HG03097 (cell line): ENCODE measurements at regions not wholly inside any gene's neighbourhood (a gene's known extent, or its start where the extent isn't known, plus 50 kb on each side); places are given as distances from the start of the nearest gene placed in this dataset.
"Not testable (repeated sequence)": the region's sequence is repeated elsewhere in the genome, so short reads cannot be mapped to it uniquely, and the experiment has no call there.

Experiments used
- ATAC-seq: cut with Tn5 transposase; IDR thresholded peaks from one replicate; pipeline ENCODE4 v1.9.1; 2021; ENCODE audit not compliant: unreplicated experiment, low FRiP score

DNA sequence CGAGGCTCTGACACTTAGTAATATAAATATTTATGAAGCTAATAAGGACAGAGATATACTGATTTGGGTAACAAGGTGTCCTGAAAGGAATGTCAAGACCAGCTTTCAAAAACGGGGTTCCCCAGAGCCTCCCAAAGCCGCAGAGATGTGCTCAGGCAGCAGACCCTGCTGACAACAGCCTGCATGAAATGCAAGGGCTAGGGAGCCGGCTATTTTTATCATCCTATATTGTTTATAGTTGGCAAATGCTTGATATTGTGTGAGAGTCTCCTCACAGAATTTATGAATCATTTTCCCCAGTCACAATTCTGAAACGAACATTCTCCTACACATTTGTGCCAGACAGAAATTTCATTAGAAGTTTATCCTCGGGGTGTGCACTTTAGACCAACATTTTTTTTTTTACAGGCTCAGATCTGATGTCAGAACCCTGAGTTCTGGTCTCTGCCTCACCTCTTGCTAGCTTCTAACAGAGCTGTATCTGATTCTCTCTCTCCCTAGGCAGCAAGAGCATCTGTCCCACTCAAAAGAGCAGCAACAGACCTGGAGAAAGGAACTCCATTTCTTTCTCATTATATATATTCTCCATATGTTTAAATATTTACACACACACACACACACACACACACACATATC, 302.3 kb upstream of the PLD5 start:
- ATAC-seq = no peak

DNA sequence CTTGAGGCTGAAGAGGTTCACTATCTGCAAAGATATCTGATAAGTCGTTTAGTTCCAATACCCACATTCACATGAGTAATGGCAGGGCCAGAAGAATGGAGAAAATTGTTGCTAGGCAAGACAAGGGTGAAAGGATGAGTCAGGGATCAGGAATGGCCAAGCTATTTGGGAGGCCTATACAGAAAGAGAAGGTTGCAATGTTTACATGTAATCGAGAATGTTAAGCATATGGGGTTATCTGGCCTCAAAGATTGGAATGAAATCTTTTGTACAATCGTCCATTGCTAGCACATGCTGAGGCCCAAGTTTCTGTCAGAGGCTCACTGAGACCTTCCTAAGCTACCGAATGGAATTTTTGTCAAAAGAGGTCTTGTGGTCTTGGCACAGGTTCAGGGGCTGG, 299.9 kb upstream of the PLD5 start:
- no peak for ATAC-seq

DNA sequence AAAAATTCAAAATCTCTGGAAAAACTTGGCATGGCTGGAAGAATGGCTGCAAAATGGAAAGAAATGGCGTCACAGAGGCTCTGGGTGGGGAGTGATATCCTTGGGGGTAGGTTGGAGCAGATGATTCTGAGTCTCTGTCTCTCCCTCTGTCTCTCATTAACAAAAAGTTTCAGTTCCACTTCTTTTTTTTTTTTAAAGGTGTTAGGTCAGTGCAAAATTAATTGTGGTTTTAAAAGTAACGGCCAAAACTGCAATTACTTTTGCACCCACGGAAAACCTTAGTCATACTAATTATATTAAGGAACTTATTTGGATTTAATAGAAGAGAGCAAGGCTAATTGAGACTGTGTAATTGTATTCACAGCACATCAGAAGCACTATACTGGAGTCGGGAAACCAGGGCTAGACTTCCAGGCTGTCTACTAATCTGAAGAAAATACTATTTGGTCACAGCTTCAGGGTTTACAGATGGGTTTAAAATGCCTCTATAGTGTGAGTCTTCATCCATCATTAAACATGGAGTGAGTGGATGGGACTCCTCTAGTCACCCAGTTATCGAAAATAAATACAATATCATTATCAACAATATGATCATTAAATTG, 289.1 kb upstream of the PLD5 start:
- peak; percentile 88 for ATAC-seq

- no peak for ATAC-seq
Observed at GRCh38 chr1:242811092-242811840, 286.8 kb upstream of the PLD5 start.

DNA sequence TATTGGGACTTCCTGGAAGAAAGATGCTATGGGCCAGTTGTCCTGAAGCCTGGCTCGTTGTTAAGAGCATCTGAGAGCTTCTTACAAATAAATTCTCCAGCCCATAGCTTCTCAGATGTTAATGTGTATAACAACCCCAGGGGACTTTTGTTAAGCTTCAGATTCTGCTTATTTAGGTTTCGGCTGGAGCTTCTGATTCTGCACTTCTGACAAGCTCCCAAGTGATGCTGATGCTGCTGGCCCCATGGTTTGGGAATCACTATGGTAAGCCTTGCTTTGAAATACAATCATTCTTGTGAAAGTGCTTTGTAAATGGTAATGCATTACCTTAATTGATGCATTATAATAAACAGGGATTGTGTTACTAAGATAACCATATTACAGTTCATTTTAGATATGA, 281.8 kb upstream of the PLD5 start:
- ATAC-seq = no peak

- ATAC-seq = not testable (repeated sequence)
Observed at GRCh38 chr1:242805360-242805759, 280.9 kb upstream of the PLD5 start.

DNA sequence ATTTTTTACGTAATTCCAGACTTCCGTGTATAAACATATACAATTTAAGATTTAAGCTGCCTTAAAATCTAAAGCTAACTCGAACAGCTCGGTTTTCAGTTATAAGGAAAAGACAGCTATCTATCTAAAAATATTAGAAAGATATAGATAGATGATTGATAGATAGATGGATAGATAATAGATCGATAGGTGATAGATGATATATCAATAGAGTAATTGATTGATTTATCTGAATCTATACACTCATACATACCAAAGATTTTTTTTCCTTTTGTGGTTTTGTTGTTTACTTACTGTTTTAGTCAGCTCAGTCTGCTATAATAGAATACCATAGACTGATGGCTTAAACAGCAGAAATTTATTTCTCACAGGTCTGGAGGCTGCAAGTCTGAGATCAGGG, 278.5 kb upstream of the PLD5 start:
- no peak for ATAC-seq

- peak; percentile 52 for ATAC-seq
Observed at GRCh38 chr1:242800521-242800920, 276.0 kb upstream of the PLD5 start.

- no peak for ATAC-seq
Observed at GRCh38 chr1:242797856-242798255, 273.4 kb upstream of the PLD5 start.

DNA sequence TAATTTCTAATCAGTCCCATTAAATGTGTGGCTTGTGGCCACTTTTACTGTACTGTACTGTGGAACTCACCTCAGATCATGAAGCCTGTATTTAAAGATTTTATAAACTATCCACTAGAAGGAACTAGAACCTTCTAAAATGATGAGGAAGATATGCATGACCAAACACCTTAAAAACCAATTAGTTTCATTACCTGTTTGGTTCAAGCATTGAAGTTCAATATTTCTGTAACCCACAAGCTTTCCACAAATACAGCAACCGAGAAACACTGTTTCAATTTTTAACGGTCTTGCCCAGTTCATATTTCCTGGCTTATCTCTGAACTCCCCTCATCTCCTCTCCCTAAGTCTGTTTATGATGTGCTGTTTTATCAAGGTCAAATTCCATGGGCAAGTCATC, 264.3 kb upstream of the PLD5 start:
- peak; percentile 85 for ATAC-seq

DNA sequence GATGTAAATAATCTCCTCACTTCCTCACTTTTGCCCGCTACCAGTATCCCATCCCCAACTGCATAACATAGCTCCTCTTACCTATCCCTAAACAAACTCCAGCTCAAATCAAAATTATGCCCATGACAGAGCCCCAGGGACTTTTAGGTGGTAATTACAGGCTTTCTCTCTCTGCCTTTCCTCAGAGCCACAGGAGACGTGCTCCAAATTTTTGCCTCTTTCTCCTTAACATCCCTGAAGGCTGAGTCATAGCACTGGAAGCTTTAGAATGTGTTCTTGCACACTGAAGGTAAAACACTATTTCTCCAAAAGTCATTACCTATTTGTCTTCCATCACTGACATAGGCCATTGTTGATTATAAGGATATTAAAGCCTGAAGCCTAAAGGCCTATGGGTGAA, 263.5 kb upstream of the PLD5 start:
- no peak for ATAC-seq

- no peak for ATAC-seq
Observed at GRCh38 chr1:242784807-242785206, 260.3 kb upstream of the PLD5 start.

DNA sequence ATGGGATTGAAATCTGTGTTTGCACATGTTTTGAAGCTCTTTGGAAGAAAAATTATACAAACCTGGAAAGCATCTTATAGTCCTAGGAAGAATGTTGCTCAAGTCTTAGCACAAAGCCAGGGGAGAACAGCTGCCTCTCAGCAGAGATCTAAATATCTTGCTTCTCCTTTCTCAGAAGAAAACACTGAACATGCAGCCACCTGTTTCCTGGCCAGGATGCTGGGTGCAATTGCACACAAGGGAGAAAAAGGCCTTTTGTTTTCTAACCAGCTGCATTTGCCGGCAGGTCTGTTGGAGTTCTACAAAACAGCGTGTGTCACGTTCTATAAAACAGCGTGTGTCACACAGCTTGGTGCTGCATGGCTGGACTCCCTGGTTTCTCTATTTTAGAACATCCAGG, 259.6 kb upstream of the PLD5 start:
- ATAC-seq = no peak

GRCh38 chr1:242774256-242774655, 249.8 kb upstream of the PLD5 start:
- no peak for ATAC-seq

DNA sequence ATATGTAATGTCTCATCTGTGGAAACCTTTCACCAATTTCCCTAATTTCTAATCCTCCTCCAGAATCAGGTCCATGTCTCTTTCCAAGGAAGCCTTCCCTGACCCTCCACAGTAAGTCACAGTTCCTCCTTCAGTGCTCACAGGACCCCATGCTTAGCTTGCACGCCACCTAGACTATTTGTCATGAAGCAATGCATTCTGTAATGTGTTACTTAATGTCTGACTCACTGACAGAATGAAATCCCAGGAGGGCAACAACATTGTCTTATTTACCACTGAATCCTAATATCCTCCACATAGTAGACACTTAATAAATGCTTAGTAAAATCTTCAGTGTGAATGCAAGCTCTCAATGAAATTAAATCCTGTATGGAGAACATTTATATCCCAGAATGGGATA, 245.9 kb upstream of the PLD5 start:
- ATAC-seq = no peak

DNA sequence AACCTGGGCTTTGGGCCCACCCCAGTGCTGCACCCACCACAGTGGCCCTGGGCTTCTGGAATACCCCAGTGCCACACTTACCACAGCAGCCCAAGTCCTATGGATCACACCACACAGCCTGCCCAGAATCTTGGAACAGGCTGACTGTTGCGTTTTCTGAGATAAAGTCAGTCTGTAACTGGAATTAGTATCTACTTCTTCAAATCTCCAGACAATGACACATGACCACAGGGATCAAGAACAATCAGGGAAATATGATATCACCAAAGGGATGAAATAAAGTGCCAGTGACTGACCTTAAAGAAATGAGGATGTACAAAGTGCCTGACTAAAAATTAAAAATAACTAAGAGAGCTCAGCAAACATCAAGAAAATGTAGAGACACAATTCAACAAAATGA, 239.7 kb upstream of the PLD5 start:
- no peak for ATAC-seq

DNA sequence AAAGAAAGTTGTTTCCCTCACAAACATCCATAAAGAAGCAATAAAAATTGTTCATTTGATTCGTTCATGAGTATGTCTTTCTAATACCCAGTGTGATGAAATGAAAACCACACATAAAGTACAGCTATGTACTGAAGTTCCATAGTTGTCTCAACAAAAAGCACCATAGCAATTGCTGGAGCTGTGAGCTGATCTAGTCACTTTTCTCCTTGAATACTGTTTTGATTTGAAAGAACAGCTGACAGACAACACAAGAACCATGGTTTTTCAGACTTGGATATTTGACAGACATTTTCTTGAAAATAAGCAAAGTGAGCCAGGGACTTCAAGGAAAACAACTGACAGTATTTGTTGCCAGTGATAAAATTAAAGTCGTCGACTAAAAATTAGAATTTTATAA, 237.1 kb upstream of the PLD5 start:
- no peak for ATAC-seq

DNA sequence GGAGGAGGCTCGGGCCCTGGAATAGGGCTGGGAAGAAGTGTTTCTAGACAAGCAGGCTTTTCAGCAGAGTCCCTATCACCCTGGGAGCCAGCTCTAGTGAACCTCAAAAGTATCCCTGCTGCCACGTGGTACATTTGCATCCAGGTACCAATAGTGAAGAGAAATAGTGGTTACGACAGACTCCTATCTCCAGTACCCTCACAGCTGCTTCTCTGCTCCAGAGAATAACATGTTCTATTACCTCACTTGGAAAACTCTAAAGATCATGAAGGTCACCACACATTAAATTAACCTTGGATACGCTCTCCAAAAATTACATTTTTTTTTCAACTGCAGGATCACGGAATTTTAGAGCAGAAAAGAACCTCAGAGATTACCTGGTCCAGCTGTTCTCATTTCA, 230.4 kb upstream of the PLD5 start:
- ATAC-seq = no peak

DNA sequence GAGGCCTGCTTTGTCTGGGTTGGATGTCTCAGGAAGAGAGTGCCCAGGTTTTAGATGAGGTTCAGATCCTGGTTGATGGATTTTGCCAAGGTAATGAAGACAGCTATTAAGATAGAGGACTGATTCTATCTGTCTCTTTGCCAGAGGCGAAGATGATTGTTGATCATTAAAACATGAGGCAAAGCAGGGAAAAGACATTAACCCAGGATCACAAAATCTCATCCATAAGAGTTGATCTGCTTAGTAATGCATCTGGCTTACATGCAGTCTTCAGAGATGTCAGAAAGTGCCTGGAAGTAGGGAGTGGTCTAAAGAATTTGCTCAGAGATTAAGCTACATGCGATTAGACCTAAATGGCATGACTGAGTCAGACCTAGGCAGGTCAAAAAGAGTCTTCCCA, 229.6 kb upstream of the PLD5 start:
- no peak for ATAC-seq

GRCh38 chr1:242747233-242747632, 222.7 kb upstream of the PLD5 start:
- ATAC-seq = no peak

DNA sequence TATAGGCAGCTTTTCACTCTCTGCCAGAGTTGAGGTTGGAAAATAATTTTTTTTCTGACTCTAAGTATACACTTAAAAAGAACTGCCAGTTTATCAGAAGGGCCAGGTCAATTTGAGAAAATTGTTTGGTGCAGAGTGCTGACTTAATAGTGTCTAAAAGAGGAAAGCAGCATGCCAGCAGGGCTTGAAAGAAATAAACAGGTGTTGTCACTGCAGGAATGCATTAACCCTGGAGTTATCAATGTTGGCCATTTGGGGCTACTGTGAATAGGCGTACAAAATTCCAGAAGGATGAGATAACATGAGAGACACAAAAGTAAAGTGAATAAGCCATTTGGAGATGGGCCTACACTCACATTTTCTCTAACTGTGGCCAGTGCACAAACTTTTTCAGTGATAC, 220.6 kb upstream of the PLD5 start:
- ATAC-seq = no peak
